ENCODE measurements at regions not wholly inside any gene's neighbourhood (a gene's known extent, or its start where the extent isn't known, plus 50 kb on each side); places are given as distances from the start of the nearest gene placed in this dataset.
"Not testable (repeated sequence)": the region's sequence is repeated elsewhere in the genome, so short reads cannot be mapped to it uniquely, and the experiment has no call there.

DNA sequence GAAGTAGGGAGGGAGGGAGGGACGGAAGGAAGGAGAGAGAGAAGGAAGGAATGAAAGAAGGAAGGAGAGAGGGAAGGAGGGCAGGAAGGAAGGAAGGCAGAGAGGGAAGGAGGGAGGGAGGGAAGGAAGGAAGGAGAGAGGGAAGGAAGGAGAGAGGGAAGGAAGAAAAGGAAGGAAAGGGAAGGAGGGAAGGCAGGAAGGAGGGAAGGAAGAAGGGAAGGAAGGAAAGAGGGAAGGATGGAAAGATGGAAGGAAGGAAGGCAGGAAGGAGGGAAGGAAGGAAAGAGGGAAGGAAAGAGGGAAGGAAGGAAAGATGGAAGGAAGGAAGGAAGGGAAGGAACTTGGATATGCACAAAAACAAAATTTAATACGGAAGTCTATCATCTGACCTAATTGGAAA lies 844.5 kb upstream of the DEFB115 start:
- intact Hi-C loops (cut with DNase I; ENCODE audit: low total_unique reads), result no loop called here
- Histone ChIP-seq H3K27me3 (no peaks in the 10 kb centered on the region), H3K36me3 (no peaks in the 10 kb centered on the region), H3K4me3 (no peak overlapping the region), H3K4me1 (no peaks in the 10 kb centered on the region), H3K27ac (no peak overlapping the region), H3K9me3 (peaks cover 5 to 42% of the 10 kb centered on the region in 2 donors)
- TF ChIP-seq POLR2A (IDR thresholded peaks at IDR 0.05), result no peak
- TF ChIP-seq POLR2AphosphoS5 (IDR thresholded peaks at IDR 0.05), result no peak
- TF ChIP-seq, protein P1, sequence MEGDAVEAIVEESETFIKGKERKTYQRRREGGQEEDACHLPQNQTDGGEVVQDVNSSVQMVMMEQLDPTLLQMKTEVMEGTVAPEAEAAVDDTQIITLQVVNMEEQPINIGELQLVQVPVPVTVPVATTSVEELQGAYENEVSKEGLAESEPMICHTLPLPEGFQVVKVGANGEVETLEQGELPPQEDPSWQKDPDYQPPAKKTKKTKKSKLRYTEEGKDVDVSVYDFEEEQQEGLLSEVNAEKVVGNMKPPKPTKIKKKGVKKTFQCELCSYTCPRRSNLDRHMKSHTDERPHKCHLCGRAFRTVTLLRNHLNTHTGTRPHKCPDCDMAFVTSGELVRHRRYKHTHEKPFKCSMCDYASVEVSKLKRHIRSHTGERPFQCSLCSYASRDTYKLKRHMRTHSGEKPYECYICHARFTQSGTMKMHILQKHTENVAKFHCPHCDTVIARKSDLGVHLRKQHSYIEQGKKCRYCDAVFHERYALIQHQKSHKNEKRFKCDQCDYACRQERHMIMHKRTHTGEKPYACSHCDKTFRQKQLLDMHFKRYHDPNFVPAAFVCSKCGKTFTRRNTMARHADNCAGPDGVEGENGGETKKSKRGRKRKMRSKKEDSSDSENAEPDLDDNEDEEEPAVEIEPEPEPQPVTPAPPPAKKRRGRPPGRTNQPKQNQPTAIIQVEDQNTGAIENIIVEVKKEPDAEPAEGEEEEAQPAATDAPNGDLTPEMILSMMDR (IDR thresholded peaks at IDR 0.05), result no peak
- no peak for DNase-seq (ENCODE audit: low spot score in 2 of 2)

DNA sequence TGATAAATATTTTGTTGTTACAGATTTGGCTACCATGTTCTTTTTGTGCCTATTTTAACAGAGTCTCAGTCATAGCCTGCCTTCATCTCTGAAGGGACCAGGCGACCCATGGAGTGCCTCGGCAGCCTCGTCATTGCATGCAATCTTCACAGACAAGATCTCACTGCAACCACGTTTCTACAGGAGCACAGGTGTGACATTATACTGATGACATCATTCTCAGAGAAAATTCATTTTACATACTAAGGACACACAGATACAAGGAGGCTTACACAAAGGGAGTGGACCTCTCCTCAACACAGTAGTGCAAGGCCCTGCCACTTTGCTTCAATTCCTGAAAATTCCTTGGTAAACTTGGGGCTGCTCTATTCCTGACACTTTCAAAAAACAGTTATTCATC lies 840.1 kb upstream of the DEFB115 start:
- H3K27ac ChIP-seq; H3K36me3 ChIP-seq; H3K27me3 ChIP-seq; DNase-seq (ENCODE audit: low spot score in 2 of 2); intact Hi-C loops (cut with DNase I; ENCODE audit: low total_unique reads); H3K4me1 ChIP-seq; H3K4me3 ChIP-seq; H3K9me3 ChIP-seq: not testable (repeated sequence)

DNA sequence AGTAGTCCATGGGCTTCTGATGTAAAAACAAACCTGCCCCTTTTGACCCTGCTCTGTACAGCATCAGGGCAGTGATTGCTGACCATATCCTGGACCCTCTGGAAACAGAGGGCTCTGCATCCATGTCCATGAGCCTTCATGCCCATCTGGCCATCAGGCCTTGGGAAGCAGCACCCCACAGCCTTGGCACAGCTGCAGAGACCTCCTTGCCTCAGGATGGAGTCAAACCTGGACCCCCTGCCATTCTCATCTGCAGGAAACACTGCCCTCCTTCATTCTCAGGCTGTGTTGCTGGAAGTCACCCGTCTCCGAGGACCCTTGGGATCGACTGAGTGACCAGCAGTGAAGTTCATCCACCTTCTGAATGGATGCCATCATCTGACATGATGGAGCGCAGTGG lies 839.1 kb upstream of the DEFB115 start:
- DNase-seq (ENCODE audit: low spot score in 2 of 2); H3K4me1 ChIP-seq; H3K4me3 ChIP-seq; H3K27me3 ChIP-seq; H3K27ac ChIP-seq; H3K9me3 ChIP-seq; intact Hi-C loops (cut with DNase I; ENCODE audit: low total_unique reads); H3K36me3 ChIP-seq: not testable (repeated sequence)

DNA sequence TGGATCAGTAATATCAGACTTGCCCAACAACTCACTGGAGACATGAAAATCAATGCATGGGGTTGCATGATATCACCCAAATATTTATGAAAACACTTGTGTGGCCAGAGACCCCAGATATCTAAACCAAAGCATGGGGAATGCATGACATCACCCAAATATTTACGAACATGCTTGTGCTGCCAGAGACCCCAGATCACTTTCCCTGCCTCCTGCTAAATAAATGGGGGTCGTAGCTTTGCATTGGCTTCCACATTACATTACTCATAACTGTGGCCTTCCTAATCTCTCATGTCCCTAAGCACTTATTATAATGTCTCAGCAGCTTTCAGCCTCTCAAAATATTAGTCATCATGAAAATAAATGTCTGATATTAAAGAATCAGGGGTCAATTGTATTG lies 838.0 kb upstream of the DEFB115 start:
- Histone ChIP-seq H3K36me3 (no peaks in the 10 kb centered on the region), H3K27ac (no peak overlapping the region), H3K4me1 (no peaks in the 10 kb centered on the region), H3K9me3 (no peaks in the 10 kb centered on the region), H3K27me3 (no peaks in the 10 kb centered on the region), H3K4me3 (no peak overlapping the region)
- TF ChIP-seq, protein P1 (IDR thresholded peaks at IDR 0.05), result no peak
- TF ChIP-seq POLR2A (IDR thresholded peaks at IDR 0.05) (no peak), POLR2AphosphoS5 (IDR thresholded peaks at IDR 0.05) (no peak)
- intact Hi-C loops (cut with DNase I; ENCODE audit: low total_unique reads), result no loop called here
- DNase-seq (ENCODE audit: low spot score in 2 of 2), result no peak

DNA sequence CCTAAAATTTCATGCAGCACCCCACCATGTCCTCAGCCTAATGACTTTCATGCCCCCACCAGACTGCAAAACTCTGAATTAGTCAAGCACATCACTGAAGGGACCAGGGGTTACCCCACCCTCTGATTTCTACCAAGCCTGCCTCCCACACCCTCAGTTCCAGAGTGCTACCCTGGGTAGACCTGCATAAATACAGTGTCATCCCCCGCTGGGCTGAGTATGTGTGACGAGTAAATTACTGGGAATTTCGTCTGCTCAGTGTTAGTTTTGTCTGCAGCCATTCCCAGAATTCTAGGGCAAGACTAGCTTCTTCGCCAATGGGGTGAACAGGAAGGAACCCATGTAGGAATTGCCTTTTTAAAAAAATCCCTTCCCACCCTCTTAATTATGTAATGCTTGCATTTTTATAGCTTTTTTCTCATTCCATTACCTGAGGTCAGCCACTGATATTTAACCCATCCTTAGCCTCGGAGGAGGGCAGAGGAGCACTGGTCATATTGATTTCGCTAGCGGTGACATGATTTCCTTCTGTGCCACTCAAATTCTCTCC lies 837.5 kb upstream of the DEFB115 start:
- H3K4me1 ChIP-seq; H3K27ac ChIP-seq; intact Hi-C loops (cut with DNase I; ENCODE audit: low total_unique reads); H3K27me3 ChIP-seq; H3K36me3 ChIP-seq; DNase-seq (ENCODE audit: low spot score in 2 of 2); H3K4me3 ChIP-seq; H3K9me3 ChIP-seq: not testable (repeated sequence)

All from breast epithelium (tissue), 4 donors.